WTC11 (cell line): ENCODE measurements at regions not wholly inside any gene's neighbourhood (a gene's known extent, or its start where the extent isn't known, plus 50 kb on each side); places are given as distances from the start of the nearest gene placed in this dataset.

Source experiments
- ATAC-seq: fragments of 200-7000 bp; cut with Tn5 transposase; 2 replicates; pipeline ENCODE4 v1.10.0; 2021; ENCODE audit warnings: mild to moderate bottlenecking, moderate library complexity
- CTCF ChIA-PET: fragments of 300-600 bp; sonication (Branson Sonifier 250); formaldehyde crosslinking; loops from one replicate; lab custom pipeline; 2021; ENCODE audit warnings: antibody characterized with exemption; lab: Charles Lee
- POLR2A ChIA-PET: fragments of 350-600 bp; sonication (Branson Sonifier 250); formaldehyde crosslinking; loops from one replicate; lab custom pipeline; 2021; ENCODE audit warnings: antibody characterized with exemption; lab: Charles Lee
- DNase-seq: peaks from one replicate; pipeline ENCODE4 v3.0.0; 2021; ENCODE audit warnings: low spot score
- H3K27ac Mint-ChIP-seq: 2 replicates; pipeline ENCODE4 v1.8.0; 2021; ENCODE audit warnings: mixed read lengths
- H3K27me3 Mint-ChIP-seq: 2 replicates; pipeline ENCODE4 v1.8.0; 2021; ENCODE audit warnings: low read depth, mild to moderate bottlenecking, moderate library complexity, mixed read lengths
- H3K36me3 Mint-ChIP-seq: 2 replicates; pipeline ENCODE4 v1.8.0; 2021; ENCODE audit warnings: mixed read lengths
- H3K4me1 Mint-ChIP-seq: 2 replicates; pipeline ENCODE4 v1.8.0; 2022; ENCODE audit warnings: mixed read lengths
- H3K4me3 Mint-ChIP-seq: 2 replicates; pipeline ENCODE4 v1.8.0; 2021; ENCODE audit warnings: mild to moderate bottlenecking, moderate library complexity, mixed read lengths
- H3K9me3 Mint-ChIP-seq: 2 replicates; pipeline ENCODE4 v1.8.0; 2021; ENCODE audit warnings: mixed read lengths
- ATF1 ChIP-seq: sonication (generic); formaldehyde crosslinking; IDR thresholded peaks from 2 replicates; pipeline ENCODE4 v1.8.1; 2023; ENCODE audit warnings: mild to moderate bottlenecking, moderate library complexity, missing genetic modification reagents
- E2F1 ChIP-seq: sonication (generic); formaldehyde crosslinking; IDR thresholded peaks from 2 replicates; pipeline ENCODE4 v1.8.0; 2022; ENCODE audit warnings: mild to moderate bottlenecking, missing genetic modification reagents
- MAX ChIP-seq: sonication (generic); formaldehyde crosslinking; IDR thresholded peaks from 2 replicates; pipeline ENCODE4 v1.8.0; 2022; ENCODE audit warnings: mild to moderate bottlenecking, missing genetic modification reagents
- PRRX2 ChIP-seq: fragments of 250-450 bp; sonication (Bioruptor Pico); IDR thresholded peaks from 2 replicates; pipeline ENCODE4 v1.8.0; 2021; ENCODE audit warnings: mild to moderate bottlenecking
- ZNF121 ChIP-seq: sonication (generic); formaldehyde crosslinking; IDR thresholded peaks from 2 replicates; pipeline ENCODE4 v1.8.0; 2023; ENCODE audit warnings: missing genetic modification reagents
- ZNF512 ChIP-seq: sonication (generic); formaldehyde crosslinking; IDR thresholded peaks from 2 replicates; pipeline ENCODE4 v1.8.1; 2022; ENCODE audit warnings: missing genetic modification reagents, borderline replicate concordance
- ZNF532 ChIP-seq: fragments of 250-450 bp; sonication (Bioruptor Pico); IDR thresholded peaks from 2 replicates; pipeline ENCODE4 v1.9.0; 2021; ENCODE audit warnings: mild to moderate bottlenecking, borderline replicate concordance
- ZSCAN18 ChIP-seq: fragments of 250-450 bp; sonication (Bioruptor Pico); IDR thresholded peaks from 2 replicates; pipeline ENCODE4 v2.1.2; 2022; ENCODE audit warnings: mild to moderate bottlenecking, moderate library complexity
- TF ChIP-seq, protein P1 (sequence below): sonication (generic); formaldehyde crosslinking; IDR thresholded peaks from 2 replicates; pipeline ENCODE4 v1.8.1; 2023; ENCODE audit warnings: mild to moderate bottlenecking, missing genetic modification reagents

GRCh38 chr4:56732301-56732700 lies 51.2 kb upstream of the HOPX start (continued):
- TF ChIP-seq ZNF532 (no peak), MAX (no peak)

GRCh38 chr4:56731857-56732256 lies 50.8 kb upstream of the HOPX start:
- no peak for TF ChIP-seq ZNF512
- no peak for TF ChIP-seq E2F1 (CRISPR knock-in tag)
- no peak for TF ChIP-seq ZSCAN18
- TF ChIP-seq PRRX2: no peak
- TF ChIP-seq, protein P1, sequence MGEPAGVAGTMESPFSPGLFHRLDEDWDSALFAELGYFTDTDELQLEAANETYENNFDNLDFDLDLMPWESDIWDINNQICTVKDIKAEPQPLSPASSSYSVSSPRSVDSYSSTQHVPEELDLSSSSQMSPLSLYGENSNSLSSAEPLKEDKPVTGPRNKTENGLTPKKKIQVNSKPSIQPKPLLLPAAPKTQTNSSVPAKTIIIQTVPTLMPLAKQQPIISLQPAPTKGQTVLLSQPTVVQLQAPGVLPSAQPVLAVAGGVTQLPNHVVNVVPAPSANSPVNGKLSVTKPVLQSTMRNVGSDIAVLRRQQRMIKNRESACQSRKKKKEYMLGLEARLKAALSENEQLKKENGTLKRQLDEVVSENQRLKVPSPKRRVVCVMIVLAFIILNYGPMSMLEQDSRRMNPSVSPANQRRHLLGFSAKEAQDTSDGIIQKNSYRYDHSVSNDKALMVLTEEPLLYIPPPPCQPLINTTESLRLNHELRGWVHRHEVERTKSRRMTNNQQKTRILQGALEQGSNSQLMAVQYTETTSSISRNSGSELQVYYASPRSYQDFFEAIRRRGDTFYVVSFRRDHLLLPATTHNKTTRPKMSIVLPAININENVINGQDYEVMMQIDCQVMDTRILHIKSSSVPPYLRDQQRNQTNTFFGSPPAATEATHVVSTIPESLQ: no peak
- TF ChIP-seq ATF1 (CRISPR knock-in tag): no peak
- no peak for TF ChIP-seq ZNF121 (CRISPR knock-in tag)
- peak; percentile 51 for ATAC-seq
- no peak overlapping the region for H3K27ac Mint-ChIP-seq
- peaks cover 6% of the 10 kb centered on the region for H3K4me1 Mint-ChIP-seq
- H3K36me3 Mint-ChIP-seq: no peaks in the 10 kb centered on the region
- no peak overlapping the region for H3K4me3 Mint-ChIP-seq
- ChIA-PET POLR2A (no interaction called here), CTCF (interaction anchor here (0.6 to 2.1 kb wide), 5 partner anchors 26 to 105 kb away, joined by 3 to 6 read pairs (median 4); no protein-coding TSS in a partner anchor)
- no peak for DNase-seq
- H3K9me3 Mint-ChIP-seq: peaks cover 11% of the 10 kb centered on the region
- no peaks in the 10 kb centered on the region for H3K27me3 Mint-ChIP-seq
